Caco-2 (cell line): ENCODE measurements at regions not wholly inside any gene's neighbourhood (a gene's known extent, or its start where the extent isn't known, plus 50 kb on each side); places are given as distances from the start of the nearest gene placed in this dataset.

Source experiments
- BruUV-seq: library from RNA; stranded (reverse); fragments of 400-500 nt; replicated peaks from 2 replicates; lab custom pipeline; 2021; lab: Mats Ljungman, UMichigan
- CTCF ChIA-PET: fragments of 300-600 bp; sonication (Branson Sonifier 250); formaldehyde crosslinking; loops from one replicate; lab custom pipeline; 2022; ENCODE audit warnings: antibody characterized with exemption; lab: Charles Lee
- POLR2A ChIA-PET: fragments of 300-600 bp; sonication (Branson Sonifier 250); formaldehyde crosslinking; loops from one replicate; lab custom pipeline; 2022; ENCODE audit warnings: antibody characterized with exemption; lab: Charles Lee
- DNase-seq, 2 experiments: peaks; one replicate each; pipeline versions ENCODE4 v3.0.0 to v3.0.0-alpha.2; 2020 to 2022
- H3K27me3 ChIP-seq: replicated peaks from 2 replicates; pipeline ENCODE4 v1.6.0; 2011; ENCODE audit warnings: low read length; ENCODE audit not compliant: control insufficient read depth, insufficient read depth
- H3K36me3 ChIP-seq: 2 replicates; pipeline ENCODE4 v1.5.1; 2011; ENCODE audit warnings: low read length; ENCODE audit not compliant: control insufficient read depth, insufficient read depth
- H3K4me1 ChIP-seq: fragments of 250-450 bp; sonication (Bioruptor Pico); 2 replicates; pipeline ENCODE4 v1.5.1; 2020; ENCODE audit warnings: mild to moderate bottlenecking
- H3K4me3 ChIP-seq: 2 replicates; pipeline ENCODE4 v1.5.1; 2011; ENCODE audit warnings: low read depth, mild to moderate bottlenecking, control low read depth, low read length
- H3K9me3 ChIP-seq: fragments of 250-450 bp; sonication (Bioruptor Pico); 2 replicates; pipeline ENCODE4 v1.5.1; 2020; ENCODE audit warnings: mild to moderate bottlenecking, moderate library complexity
- H3K27ac Mint-ChIP-seq: one replicate; pipeline ENCODE4 v1.8.0; 2022; ENCODE audit warnings: mixed read lengths; ENCODE audit not compliant: unreplicated experiment
- H3K27me3 Mint-ChIP-seq: one replicate; pipeline ENCODE4 v1.8.0; 2022; ENCODE audit warnings: mixed read lengths; ENCODE audit not compliant: insufficient read depth, unreplicated experiment
- H3K36me3 Mint-ChIP-seq: one replicate; pipeline ENCODE4 v1.8.0; 2022; ENCODE audit warnings: mild to moderate bottlenecking, mixed read lengths; ENCODE audit not compliant: insufficient read depth, unreplicated experiment
- H3K4me1 Mint-ChIP-seq: one replicate; pipeline ENCODE4 v1.8.0; 2022; ENCODE audit warnings: low read depth, mixed read lengths; ENCODE audit not compliant: unreplicated experiment
- H3K4me3 Mint-ChIP-seq: one replicate; pipeline ENCODE4 v1.8.0; 2022; ENCODE audit warnings: mild to moderate bottlenecking, moderate library complexity, mixed read lengths; ENCODE audit not compliant: unreplicated experiment
- H3K9me3 Mint-ChIP-seq: one replicate; pipeline ENCODE4 v1.8.0; 2022; ENCODE audit warnings: mixed read lengths; ENCODE audit not compliant: unreplicated experiment
- intact Hi-C: fragments of 100-400 bp; cut with micrococcal nuclease; formaldehyde crosslinking; loops from one replicate; pipeline ENCODE4 v1.10.0; 2022; ENCODE audit not compliant: unreplicated experiment
- TF ChIP-seq, protein P1 (sequence below), 2 experiments: fragments of 200-600 bp in 1 of 2; IDR thresholded peaks; 1 replicate in 1 of 2; 2 replicates in 1 of 2; pipeline versions ENCODE4 v1.5.1 to v1.8.0; 2011 to 2022; ENCODE audit warnings: antibody characterized with exemption in 1 of 2, control low read depth in 1 of 2, inconsistent platforms in 1 of 2, low read depth in 1 of 2, low read length in 1 of 2, mild to moderate bottlenecking in 1 of 2, moderate library complexity in 1 of 2; ENCODE audit not compliant: insufficient read depth in 1 of 2, severe bottlenecking in 1 of 2, unreplicated experiment in 1 of 2

GRCh38 chr12:40581889-40582288, 110.3 kb upstream of the CNTN1 start:
- ChIA-PET POLR2A (no interaction called here), CTCF (no interaction called here)
- H3K36me3 ChIP-seq: no peaks in the 10 kb centered on the region
- H3K27ac Mint-ChIP-seq: no peak overlapping the region
- H3K27me3 ChIP-seq: no peaks in the 10 kb centered on the region
- no peaks in the 10 kb centered on the region for H3K4me1 ChIP-seq
- H3K27me3 Mint-ChIP-seq: peaks cover 2% of the 10 kb centered on the region
- H3K9me3 ChIP-seq: peaks cover 21% of the 10 kb centered on the region; the same call in 1 of the 2 replicates
- no peak for DNase-seq
- H3K4me3 ChIP-seq: no peak overlapping the region
- TF ChIP-seq, protein P1, sequence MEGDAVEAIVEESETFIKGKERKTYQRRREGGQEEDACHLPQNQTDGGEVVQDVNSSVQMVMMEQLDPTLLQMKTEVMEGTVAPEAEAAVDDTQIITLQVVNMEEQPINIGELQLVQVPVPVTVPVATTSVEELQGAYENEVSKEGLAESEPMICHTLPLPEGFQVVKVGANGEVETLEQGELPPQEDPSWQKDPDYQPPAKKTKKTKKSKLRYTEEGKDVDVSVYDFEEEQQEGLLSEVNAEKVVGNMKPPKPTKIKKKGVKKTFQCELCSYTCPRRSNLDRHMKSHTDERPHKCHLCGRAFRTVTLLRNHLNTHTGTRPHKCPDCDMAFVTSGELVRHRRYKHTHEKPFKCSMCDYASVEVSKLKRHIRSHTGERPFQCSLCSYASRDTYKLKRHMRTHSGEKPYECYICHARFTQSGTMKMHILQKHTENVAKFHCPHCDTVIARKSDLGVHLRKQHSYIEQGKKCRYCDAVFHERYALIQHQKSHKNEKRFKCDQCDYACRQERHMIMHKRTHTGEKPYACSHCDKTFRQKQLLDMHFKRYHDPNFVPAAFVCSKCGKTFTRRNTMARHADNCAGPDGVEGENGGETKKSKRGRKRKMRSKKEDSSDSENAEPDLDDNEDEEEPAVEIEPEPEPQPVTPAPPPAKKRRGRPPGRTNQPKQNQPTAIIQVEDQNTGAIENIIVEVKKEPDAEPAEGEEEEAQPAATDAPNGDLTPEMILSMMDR (IDR thresholded peaks at IDR 0.05; ENCODE audit: insufficient read depth in 1 of 2, low read depth in 1 of 2, low read length in 1 of 2, severe bottlenecking in 1 of 2, unreplicated experiment in 1 of 2): no peak
- no peaks in the 10 kb centered on the region for H3K4me1 Mint-ChIP-seq
- intact Hi-C loops: loop anchor here (10.0 kb wide), 1 partner anchor 237 kb away; no protein-coding TSS in a partner anchor
- peaks cover 36% of the 10 kb centered on the region for H3K9me3 Mint-ChIP-seq
- no peaks in the 10 kb centered on the region for H3K36me3 Mint-ChIP-seq
- no TSS peak for BruUV-seq
- H3K4me3 Mint-ChIP-seq: no peak overlapping the region

DNA sequence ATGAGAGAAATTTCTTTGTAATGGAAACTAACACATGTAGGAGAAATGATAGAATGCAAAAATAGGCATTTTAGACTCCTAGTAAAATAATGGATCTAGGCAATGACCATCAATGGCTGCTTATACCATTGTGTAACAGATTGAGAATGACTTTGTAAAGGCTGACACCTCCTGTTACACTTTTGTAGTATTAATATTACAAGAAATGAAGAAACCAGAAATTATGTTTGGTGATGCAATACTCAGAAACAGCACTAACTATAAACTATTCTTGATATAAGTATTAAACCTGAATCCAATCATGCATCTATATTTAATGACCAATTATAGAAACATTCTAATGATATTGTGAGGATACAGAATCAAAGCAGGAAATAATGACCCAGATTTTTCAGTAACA, 108.5 kb upstream of the CNTN1 start:
- Mint-ChIP-seq H3K36me3 (no peaks in the 10 kb centered on the region), H3K4me3 (no peak overlapping the region), H3K27ac (no peak overlapping the region), H3K27me3 (no peaks in the 10 kb centered on the region), H3K4me1 (no peaks in the 10 kb centered on the region), H3K9me3 (peaks cover 30% of the 10 kb centered on the region)
- no peaks in the 10 kb centered on the region for H3K4me1 ChIP-seq
- intact Hi-C loops: loop anchor here (10.0 kb wide), 1 partner anchor 239 kb away; no protein-coding TSS in a partner anchor
- ChIA-PET CTCF (no interaction called here), POLR2A (no interaction called here)
- H3K4me3 ChIP-seq: no peak overlapping the region
- H3K36me3 ChIP-seq: no peaks in the 10 kb centered on the region
- TF ChIP-seq, protein P1 (IDR thresholded peaks at IDR 0.05; ENCODE audit: insufficient read depth in 1 of 2, low read depth in 1 of 2, low read length in 1 of 2, severe bottlenecking in 1 of 2, unreplicated experiment in 1 of 2): no peak
- peaks cover 22% of the 10 kb centered on the region for H3K9me3 ChIP-seq
- no peaks in the 10 kb centered on the region for H3K27me3 ChIP-seq
- no peak for DNase-seq
- BruUV-seq: no TSS peak

GRCh38 chr12:40584763-40585162, 107.5 kb upstream of the CNTN1 start:
- no peak overlapping the region for H3K4me3 ChIP-seq
- DNase-seq: no peak
- intact Hi-C loops: loop anchor here (10.0 kb wide), 1 partner anchor 240 kb away; no protein-coding TSS in a partner anchor
- no peaks in the 10 kb centered on the region for H3K27me3 ChIP-seq
- TF ChIP-seq, protein P1 (IDR thresholded peaks at IDR 0.05; ENCODE audit: insufficient read depth in 1 of 2, low read depth in 1 of 2, low read length in 1 of 2, severe bottlenecking in 1 of 2, unreplicated experiment in 1 of 2): no peak
- Mint-ChIP-seq H3K27ac (no peak overlapping the region), H3K9me3 (peaks cover 38% of the 10 kb centered on the region), H3K36me3 (no peaks in the 10 kb centered on the region), H3K27me3 (no peaks in the 10 kb centered on the region), H3K4me3 (no peak overlapping the region), H3K4me1 (no peaks in the 10 kb centered on the region)
- H3K4me1 ChIP-seq: no peaks in the 10 kb centered on the region
- peaks cover 24% of the 10 kb centered on the region for H3K9me3 ChIP-seq
- ChIA-PET CTCF (no interaction called here), POLR2A (no interaction called here)
- no peaks in the 10 kb centered on the region for H3K36me3 ChIP-seq
- no TSS peak for BruUV-seq
